Activated CD4-positive, alpha-beta memory T cell treated with anti-CD3 and anti-CD28 coated beads, Interleukin-2, amount 10 ng/mL, durations not matched to agents 7 days and 5 days (primary cell): ENCODE measurements at regions not wholly inside any gene's neighbourhood (a gene's known extent, or its start where the extent isn't known, plus 50 kb on each side); places are given as distances from the start of the nearest gene placed in this dataset.
"Not testable (repeated sequence)": the region's sequence is repeated elsewhere in the genome, so short reads cannot be mapped to it uniquely, and the experiment has no call there.

Source experiments
- CTCF ChIA-PET: fragments of 350-600 bp; sonication (Branson Sonifier 250); formaldehyde crosslinking; loops from one replicate; lab custom pipeline; 2021; ENCODE audit warnings: antibody characterized with exemption, inconsistent platforms; lab: Charles Lee
- POLR2A ChIA-PET: fragments of 350-600 bp; sonication (Branson Sonifier 250); formaldehyde crosslinking; loops from one replicate; lab custom pipeline; 2021; ENCODE audit warnings: antibody characterized with exemption; lab: Charles Lee
- DNase-seq: peaks from one replicate; pipeline ENCODE4 v3.0.0-alpha.2; 2020
- H3K27ac Mint-ChIP-seq: one replicate; pipeline ENCODE4 v1.8.0; 2021; ENCODE audit warnings: mild to moderate bottlenecking, mixed read lengths
- H3K27me3 Mint-ChIP-seq: one replicate; pipeline ENCODE4 v1.8.0; 2021; ENCODE audit warnings: mixed read lengths
- H3K36me3 Mint-ChIP-seq: one replicate; pipeline ENCODE4 v1.8.0; 2021; ENCODE audit warnings: low read depth, mixed read lengths
- H3K4me1 Mint-ChIP-seq: one replicate; pipeline ENCODE4 v1.8.0; 2021; ENCODE audit warnings: mixed read lengths
- H3K4me3 Mint-ChIP-seq: one replicate; pipeline ENCODE4 v1.8.0; 2021; ENCODE audit warnings: mild to moderate bottlenecking, mixed read lengths
- H3K9me3 Mint-ChIP-seq: one replicate; pipeline ENCODE4 v1.8.0; 2021; ENCODE audit warnings: mixed read lengths

- H3K4me1 Mint-ChIP-seq, H3K27ac Mint-ChIP-seq, H3K36me3 Mint-ChIP-seq, H3K4me3 Mint-ChIP-seq, H3K27me3 Mint-ChIP-seq, POLR2A ChIA-PET, DNase-seq, CTCF ChIA-PET: not testable (repeated sequence)
- H3K9me3 Mint-ChIP-seq = peaks cover 15% of the 10 kb centered on the region
Observed at GRCh38 chr5:19141937-19142524, 846.0 kb downstream of the CDH18 start.

GRCh38 chr5:19142713-19143414 is 845.1 kb downstream of the CDH18 start:
- H3K4me3 Mint-ChIP-seq, POLR2A ChIA-PET, DNase-seq, CTCF ChIA-PET, H3K27me3 Mint-ChIP-seq, H3K27ac Mint-ChIP-seq, H3K4me1 Mint-ChIP-seq, H3K36me3 Mint-ChIP-seq: not testable (repeated sequence)
- peaks cover 15% of the 10 kb centered on the region for H3K9me3 Mint-ChIP-seq

GRCh38 chr5:19143935-19144334 is 844.1 kb downstream of the CDH18 start:
- ChIA-PET CTCF (no interaction called here), POLR2A (no interaction called here)
- H3K36me3 Mint-ChIP-seq = no peaks in the 10 kb centered on the region
- H3K4me1 Mint-ChIP-seq = no peaks in the 10 kb centered on the region
- H3K9me3 Mint-ChIP-seq = peaks cover 15% of the 10 kb centered on the region
- H3K27ac Mint-ChIP-seq = no peak overlapping the region
- no peak overlapping the region for H3K4me3 Mint-ChIP-seq
- H3K27me3 Mint-ChIP-seq = no peaks in the 10 kb centered on the region
- DNase-seq = no peak

GRCh38 chr5:19169426-19169825 is 818.6 kb downstream of the CDH18 start:
- no peak overlapping the region for H3K27ac Mint-ChIP-seq
- POLR2A ChIA-PET = no interaction called here

GRCh38 chr5:19172926-19173470 is 815.0 kb downstream of the CDH18 start:
- no peaks in the 10 kb centered on the region for H3K27me3 Mint-ChIP-seq
- POLR2A ChIA-PET = no interaction called here

More at GRCh38 chr5:19169426-19169825, 818.6 kb downstream of the CDH18 start:
- H3K4me1 Mint-ChIP-seq = no peaks in the 10 kb centered on the region
- H3K9me3 Mint-ChIP-seq = no peaks in the 10 kb centered on the region
- no peaks in the 10 kb centered on the region for H3K27me3 Mint-ChIP-seq
- CTCF ChIA-PET = no interaction called here
- no peak for DNase-seq
- H3K36me3 Mint-ChIP-seq = no peaks in the 10 kb centered on the region
- no peak overlapping the region for H3K4me3 Mint-ChIP-seq

GRCh38 chr5:19175776-19176570 is 812.0 kb downstream of the CDH18 start:
- DNase-seq = no peak
- POLR2A ChIA-PET = no interaction called here
- no peak overlapping the region for H3K4me3 Mint-ChIP-seq
- no peak overlapping the region for H3K27ac Mint-ChIP-seq
- no peaks in the 10 kb centered on the region for H3K4me1 Mint-ChIP-seq
- CTCF ChIA-PET = no interaction called here
- no peaks in the 10 kb centered on the region for H3K9me3 Mint-ChIP-seq
- H3K36me3 Mint-ChIP-seq = no peaks in the 10 kb centered on the region
- H3K27me3 Mint-ChIP-seq = no peaks in the 10 kb centered on the region

More at GRCh38 chr5:19172926-19173470, 815.0 kb downstream of the CDH18 start:
- no peak for DNase-seq
- CTCF ChIA-PET = no interaction called here
- Mint-ChIP-seq H3K36me3 (no peaks in the 10 kb centered on the region), H3K4me1 (no peaks in the 10 kb centered on the region), H3K9me3 (no peaks in the 10 kb centered on the region), H3K27ac (no peak overlapping the region), H3K4me3 (no peak overlapping the region)

GRCh38 chr5:19179571-19179970 is 808.4 kb downstream of the CDH18 start:
- DNase-seq = no peak
- ChIA-PET POLR2A (no interaction called here), CTCF (no interaction called here)
- Mint-ChIP-seq H3K4me1 (no peaks in the 10 kb centered on the region), H3K9me3 (no peaks in the 10 kb centered on the region), H3K4me3 (no peak overlapping the region), H3K36me3 (no peaks in the 10 kb centered on the region), H3K27ac (no peak overlapping the region), H3K27me3 (no peaks in the 10 kb centered on the region)

- no peak overlapping the region for H3K27ac Mint-ChIP-seq
- no peaks in the 10 kb centered on the region for H3K27me3 Mint-ChIP-seq
- H3K36me3 Mint-ChIP-seq = no peaks in the 10 kb centered on the region
- no peak for DNase-seq
- H3K9me3 Mint-ChIP-seq = no peaks in the 10 kb centered on the region
- POLR2A ChIA-PET = no interaction called here
- no peaks in the 10 kb centered on the region for H3K4me1 Mint-ChIP-seq
- CTCF ChIA-PET = no interaction called here
- no peak overlapping the region for H3K4me3 Mint-ChIP-seq
Observed at GRCh38 chr5:19189176-19189575, 798.8 kb downstream of the CDH18 start.

- DNase-seq = no peak
- Mint-ChIP-seq H3K27ac (no peak overlapping the region), H3K36me3 (no peaks in the 10 kb centered on the region), H3K27me3 (no peaks in the 10 kb centered on the region), H3K4me1 (no peaks in the 10 kb centered on the region), H3K4me3 (no peak overlapping the region), H3K9me3 (no peaks in the 10 kb centered on the region)
- ChIA-PET CTCF (no interaction called here), POLR2A (no interaction called here)
Observed at GRCh38 chr5:19193631-19194030, 794.4 kb downstream of the CDH18 start.

GRCh38 chr5:19196631-19197030 is 791.4 kb downstream of the CDH18 start:
- Mint-ChIP-seq H3K27me3 (no peaks in the 10 kb centered on the region), H3K9me3 (no peaks in the 10 kb centered on the region), H3K4me3 (no peak overlapping the region), H3K4me1 (no peaks in the 10 kb centered on the region), H3K27ac (no peak overlapping the region), H3K36me3 (no peaks in the 10 kb centered on the region)
- CTCF ChIA-PET = no interaction called here
- no peak for DNase-seq
- POLR2A ChIA-PET = no interaction called here

GRCh38 chr5:19200251-19200650 is 787.7 kb downstream of the CDH18 start:
- DNase-seq = no peak
- H3K4me3 Mint-ChIP-seq = no peak overlapping the region
- no peaks in the 10 kb centered on the region for H3K9me3 Mint-ChIP-seq
- no peak overlapping the region for H3K27ac Mint-ChIP-seq
- H3K4me1 Mint-ChIP-seq = no peaks in the 10 kb centered on the region
- ChIA-PET POLR2A (no interaction called here), CTCF (no interaction called here)
- H3K27me3 Mint-ChIP-seq = no peaks in the 10 kb centered on the region
- H3K36me3 Mint-ChIP-seq = no peaks in the 10 kb centered on the region

GRCh38 chr5:19208397-19208796 is 779.6 kb downstream of the CDH18 start:
- DNase-seq = no peak
- H3K9me3 Mint-ChIP-seq = peaks cover 9% of the 10 kb centered on the region
- H3K27ac Mint-ChIP-seq = no peak overlapping the region
- no peaks in the 10 kb centered on the region for H3K27me3 Mint-ChIP-seq
- H3K4me1 Mint-ChIP-seq = no peaks in the 10 kb centered on the region
- ChIA-PET POLR2A (no interaction called here), CTCF (no interaction called here)
- H3K36me3 Mint-ChIP-seq = no peaks in the 10 kb centered on the region
- no peak overlapping the region for H3K4me3 Mint-ChIP-seq

- ChIA-PET POLR2A (no interaction called here), CTCF (no interaction called here)
- no peak overlapping the region for H3K27ac Mint-ChIP-seq
- no peaks in the 10 kb centered on the region for H3K4me1 Mint-ChIP-seq
- H3K9me3 Mint-ChIP-seq = peaks cover 9% of the 10 kb centered on the region
- no peaks in the 10 kb centered on the region for H3K27me3 Mint-ChIP-seq
- no peak overlapping the region for H3K4me3 Mint-ChIP-seq
- no peak for DNase-seq
- H3K36me3 Mint-ChIP-seq = no peaks in the 10 kb centered on the region
Observed at GRCh38 chr5:19210886-19211285, 777.1 kb downstream of the CDH18 start.
